GM12873 (cell line): ENCODE measurements at regions not wholly inside any gene's neighbourhood (a gene's known extent, or its start where the extent isn't known, plus 50 kb on each side); places are given as distances from the start of the nearest gene placed in this dataset.

Experiments
- CTCF ChIP-seq: IDR thresholded peaks from 2 replicates; pipeline ENCODE4 v1.5.1; 2012; ENCODE audit warnings: low read depth, mild to moderate bottlenecking, moderate library complexity, low read length, control low read depth; ENCODE audit not compliant: insufficient read depth; ENCODE audit errors: missing control alignments

- no peak for TF ChIP-seq CTCF
Observed at GRCh38 chr11:104588970-104589369, 309.3 kb downstream of the CASP12 start.

GRCh38 chr11:104588446-104588845 is 309.8 kb downstream of the CASP12 start:
- no peak for TF ChIP-seq CTCF

GRCh38 chr11:104584823-104585222 is 313.4 kb downstream of the CASP12 start:
- no peak for TF ChIP-seq CTCF

- no peak for TF ChIP-seq CTCF
Observed at GRCh38 chr11:104583857-104584256, 314.4 kb downstream of the CASP12 start.

- no peak for TF ChIP-seq CTCF
Observed at GRCh38 chr11:104582431-104582830, 315.8 kb downstream of the CASP12 start.

GRCh38 chr11:104581246-104581980 is 316.8 kb downstream of the CASP12 start:
- no peak for TF ChIP-seq CTCF

- TF ChIP-seq CTCF, result no peak
Observed at GRCh38 chr11:104573441-104573990, 324.7 kb downstream of the CASP12 start.
